ENCODE measurements at regions not wholly inside any gene's neighbourhood (a gene's known extent, or its start where the extent isn't known, plus 50 kb on each side); places are given as distances from the start of the nearest gene placed in this dataset.

DNA sequence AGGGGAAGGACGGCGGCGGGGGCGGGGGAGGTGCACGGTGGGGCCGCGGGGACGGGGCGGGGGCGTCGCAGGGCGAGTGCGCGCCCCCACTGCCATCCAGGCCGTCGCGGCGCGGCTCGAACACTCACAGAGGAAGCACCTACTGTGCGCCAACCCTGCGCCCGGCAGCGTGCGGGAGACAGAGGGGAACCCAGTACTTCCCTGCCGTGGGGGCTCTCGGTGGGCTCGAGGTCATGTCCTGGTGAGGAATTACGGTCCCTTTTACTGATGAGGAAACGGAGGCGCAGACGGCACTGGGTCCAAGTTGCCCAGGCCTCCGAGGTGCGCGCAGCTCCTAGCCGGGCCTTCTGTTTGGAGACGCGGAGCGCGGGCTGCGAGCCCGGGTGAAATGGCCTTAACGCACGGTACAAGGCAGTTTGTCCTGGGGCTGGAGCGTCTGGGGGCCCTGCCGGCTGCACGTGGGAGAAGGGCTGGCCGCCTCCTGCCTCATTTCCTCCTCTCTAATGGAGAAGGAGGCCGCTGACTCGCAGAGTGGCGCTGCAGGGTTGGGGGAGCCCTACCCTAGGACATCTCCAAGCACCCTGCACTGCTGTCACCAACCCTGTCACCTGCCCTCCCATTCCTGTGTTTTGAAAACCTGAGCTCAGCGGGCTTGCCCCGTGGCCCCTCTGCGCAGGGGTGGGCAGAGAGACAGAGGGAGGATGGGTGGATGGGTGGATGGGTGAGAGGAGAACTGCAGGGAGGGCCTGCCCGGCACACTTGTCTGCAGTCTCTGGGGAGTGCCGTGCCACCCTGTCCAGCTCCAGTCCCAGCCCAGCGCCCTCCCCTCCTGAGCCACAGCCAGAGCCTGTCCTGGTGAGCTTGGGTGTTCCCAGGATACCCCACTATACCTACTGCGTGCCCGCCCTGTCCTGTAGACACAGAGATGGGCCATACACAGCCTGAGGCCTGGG lies 106.0 kb downstream of the ADRA2C start:
- Histone ChIP-seq H3K9me2 (ENCODE audit: insufficient read depth) (no peaks in the 10 kb centered on the region), H3K36me3 (ENCODE audit: low read depth) (no peaks in the 10 kb centered on the region), H3K9ac (no peak overlapping the region), H3K79me2 (ENCODE audit: insufficient read depth) (no peaks in the 10 kb centered on the region), H3K27ac (no peak overlapping the region), H4K20me1 (ENCODE audit: insufficient read depth) (no peaks in the 10 kb centered on the region), H2AFZ (no peak overlapping the region), H3K27me3 (replicated peaks; ENCODE audit: insufficient read depth) (peaks cover 60% of the 10 kb centered on the region), H3K4me1 (ENCODE audit: insufficient read depth) (no peaks in the 10 kb centered on the region), H3K9me3 (ENCODE audit: low read depth) (no peaks in the 10 kb centered on the region), H3K4me3 (no peak overlapping the region), H3K4me2 (ENCODE audit: unreplicated experiment) (no peak overlapping the region), H3F3A (ENCODE audit: insufficient read depth) (no peaks in the 10 kb centered on the region)
- TF ChIP-seq EZH2phosphoT487 (IDR thresholded peaks at IDR 0.05; ENCODE audit: insufficient read depth, low read depth) (no peak), EZH2 (IDR thresholded peaks at IDR 0.05; ENCODE audit: insufficient read depth, poor library complexity, severe bottlenecking) (no peak)
- no peak for DNase-seq
- WGBS, 2 experiments (ENCODE audit: low coverage in 1 of 2, low lambda C conversion rate in 2 of 2, missing lambda C conversion rate in 2 of 2), result 9 to 11% methylated on average over 40 to 46 of the region's 59 CpGs
- in situ Hi-C loops (cut with MboI), result no loop called here

DNA sequence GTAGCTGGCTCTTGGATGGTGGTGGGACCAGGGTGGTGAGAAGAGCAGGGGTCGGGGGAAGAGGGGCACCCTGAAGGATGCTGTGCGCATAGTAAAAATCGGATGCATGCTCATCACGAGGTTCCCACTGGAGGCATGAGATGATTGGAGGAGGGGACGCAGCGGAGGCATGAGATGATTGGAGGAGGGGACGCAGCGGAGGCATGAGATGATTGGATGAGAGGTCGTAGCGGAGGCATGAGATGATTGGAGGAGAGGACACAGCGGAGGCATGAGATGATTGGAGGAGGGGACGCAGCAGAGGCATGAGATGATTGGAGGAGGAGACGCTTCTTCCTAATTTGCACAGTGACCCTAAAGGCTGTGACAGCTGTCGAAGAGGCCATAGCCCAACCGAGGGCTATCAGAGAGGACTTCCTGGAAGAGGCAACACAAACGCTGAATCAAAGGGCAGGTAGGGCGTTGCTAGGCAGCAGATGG lies 106.7 kb downstream of the ADRA2C start:
- Histone ChIP-seq H3K27ac (no peak overlapping the region), H3K9me3 (ENCODE audit: low read depth) (no peaks in the 10 kb centered on the region), H3F3A (ENCODE audit: insufficient read depth) (no peaks in the 10 kb centered on the region), H3K27me3 (replicated peaks; ENCODE audit: insufficient read depth) (peaks cover 66% of the 10 kb centered on the region), H3K79me2 (ENCODE audit: insufficient read depth) (no peaks in the 10 kb centered on the region), H3K4me3 (no peak overlapping the region), H3K9me2 (ENCODE audit: insufficient read depth) (no peaks in the 10 kb centered on the region), H3K9ac (no peak overlapping the region), H3K4me2 (ENCODE audit: unreplicated experiment) (no peak overlapping the region), H4K20me1 (ENCODE audit: insufficient read depth) (no peaks in the 10 kb centered on the region), H2AFZ (no peak overlapping the region), H3K4me1 (ENCODE audit: insufficient read depth) (no peaks in the 10 kb centered on the region), H3K36me3 (ENCODE audit: low read depth) (no peaks in the 10 kb centered on the region)
- in situ Hi-C loops (cut with MboI), result no loop called here
- 55 to 57% methylated on average over 14 to 17 of the region's 17 CpGs for WGBS, 2 experiments (ENCODE audit: low coverage in 1 of 2, low lambda C conversion rate in 2 of 2, missing lambda C conversion rate in 2 of 2)
- no peak for TF ChIP-seq EZH2 (IDR thresholded peaks at IDR 0.05; ENCODE audit: insufficient read depth, poor library complexity, severe bottlenecking)
- TF ChIP-seq EZH2phosphoT487 (IDR thresholded peaks at IDR 0.05; ENCODE audit: insufficient read depth, low read depth), result no peak
- no peak for DNase-seq

DNA sequence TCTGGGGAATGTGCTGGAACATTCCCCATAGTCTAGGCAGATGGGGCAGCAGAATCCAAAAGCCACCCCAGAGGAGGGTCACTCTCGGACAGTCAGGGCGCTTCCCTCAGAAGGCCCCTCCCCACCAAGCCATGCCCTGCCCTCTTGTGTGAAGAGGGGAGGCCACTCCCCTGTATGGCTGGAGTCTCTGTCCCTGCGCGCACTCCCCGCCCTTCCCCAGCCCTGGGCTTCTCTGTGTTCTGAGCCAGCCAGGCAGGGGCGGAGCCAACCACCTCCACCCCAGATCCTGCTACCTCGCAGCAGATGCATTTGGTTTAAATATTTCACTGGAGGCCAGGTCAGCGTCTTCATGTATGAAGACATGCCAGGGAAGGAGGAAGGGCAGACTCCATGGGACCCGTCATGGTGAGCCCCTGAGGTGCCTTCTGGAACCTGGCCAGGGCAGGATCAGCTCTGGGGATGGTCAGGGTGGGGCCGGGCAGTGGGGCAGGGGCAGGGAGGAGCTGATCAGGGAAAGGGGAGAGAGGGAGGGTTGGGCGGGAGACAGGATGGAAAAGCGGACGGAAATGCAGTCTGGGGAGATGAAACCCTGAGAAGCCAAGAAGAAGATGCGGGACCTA lies 107.3 kb downstream of the ADRA2C start:
- H3K9me3 ChIP-seq (ENCODE audit: low read depth), result no peaks in the 10 kb centered on the region
- 4% methylated on average over 9 to 13 of the region's 14 CpGs for WGBS, 2 experiments (ENCODE audit: low coverage in 1 of 2, low lambda C conversion rate in 2 of 2, missing lambda C conversion rate in 2 of 2)
- H2AFZ ChIP-seq, result no peak overlapping the region
- H4K20me1 ChIP-seq (ENCODE audit: insufficient read depth), result no peaks in the 10 kb centered on the region
- no peak for DNase-seq
- TF ChIP-seq EZH2phosphoT487 (IDR thresholded peaks at IDR 0.05; ENCODE audit: insufficient read depth, low read depth) (no peak), EZH2 (IDR thresholded peaks at IDR 0.05; ENCODE audit: insufficient read depth, poor library complexity, severe bottlenecking) (no peak)
- H3K9ac ChIP-seq, result no peak overlapping the region
- no peaks in the 10 kb centered on the region for H3K36me3 ChIP-seq (ENCODE audit: low read depth)
- no peak overlapping the region for H3K4me2 ChIP-seq (ENCODE audit: unreplicated experiment)
- H3K4me3 ChIP-seq, result no peak overlapping the region
- H3K79me2 ChIP-seq (ENCODE audit: insufficient read depth), result no peaks in the 10 kb centered on the region
- H3F3A ChIP-seq (ENCODE audit: insufficient read depth), result no peaks in the 10 kb centered on the region
- H3K27ac ChIP-seq, result no peak overlapping the region
- in situ Hi-C loops (cut with MboI), result no loop called here
- no peaks in the 10 kb centered on the region for H3K4me1 ChIP-seq (ENCODE audit: insufficient read depth)
- peaks cover 72% of the 10 kb centered on the region for H3K27me3 ChIP-seq (replicated peaks; ENCODE audit: insufficient read depth)
- H3K9me2 ChIP-seq (ENCODE audit: insufficient read depth), result no peaks in the 10 kb centered on the region

DNA sequence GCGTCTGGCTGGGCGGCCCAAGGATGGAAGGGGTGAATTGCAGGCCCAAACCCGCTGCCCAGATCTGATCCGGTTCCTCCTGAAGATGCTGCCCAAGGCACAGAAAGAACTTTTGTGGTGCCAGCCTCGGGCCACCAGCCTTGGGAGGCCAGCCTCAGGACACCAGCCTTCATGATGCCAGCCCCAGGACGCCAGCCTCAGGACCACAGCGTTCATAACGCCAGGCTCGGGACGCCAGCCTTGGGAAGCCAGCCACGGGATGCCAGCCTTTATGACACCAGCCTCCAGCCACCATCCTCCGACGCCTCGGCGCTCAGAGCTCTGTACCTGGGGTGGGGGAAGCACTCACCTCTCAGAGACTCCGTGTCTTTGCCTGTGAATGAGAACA lies 107.8 kb downstream of the ADRA2C start:
- Histone ChIP-seq H3K4me3 (no peak overlapping the region), H2AFZ (no peak overlapping the region), H3K36me3 (ENCODE audit: low read depth) (no peaks in the 10 kb centered on the region), H3K9me3 (ENCODE audit: low read depth) (no peaks in the 10 kb centered on the region), H3K27ac (no peak overlapping the region), H3K4me2 (ENCODE audit: unreplicated experiment) (no peak overlapping the region), H3K4me1 (ENCODE audit: insufficient read depth) (no peaks in the 10 kb centered on the region), H4K20me1 (ENCODE audit: insufficient read depth) (no peaks in the 10 kb centered on the region), H3K27me3 (replicated peaks; ENCODE audit: insufficient read depth) (peaks cover 77% of the 10 kb centered on the region), H3F3A (ENCODE audit: insufficient read depth) (no peaks in the 10 kb centered on the region), H3K9me2 (ENCODE audit: insufficient read depth) (no peaks in the 10 kb centered on the region), H3K9ac (no peak overlapping the region), H3K79me2 (ENCODE audit: insufficient read depth) (no peaks in the 10 kb centered on the region)
- DNase-seq, result no peak
- in situ Hi-C loops (cut with MboI), result no loop called here
- no peak for TF ChIP-seq EZH2 (IDR thresholded peaks at IDR 0.05; ENCODE audit: insufficient read depth, poor library complexity, severe bottlenecking)
- TF ChIP-seq EZH2phosphoT487 (IDR thresholded peaks at IDR 0.05; ENCODE audit: insufficient read depth, low read depth), result no peak
- WGBS, 2 experiments (ENCODE audit: low coverage in 1 of 2, low lambda C conversion rate in 2 of 2, missing lambda C conversion rate in 2 of 2), result 52 to 53% methylated on average over 15 to 16 of the region's 16 CpGs

All from GM23248 (cell line).